HepG2 (cell line): ENCODE measurements at regions not wholly inside any gene's neighbourhood (a gene's known extent, or its start where the extent isn't known, plus 50 kb on each side); places are given as distances from the start of the nearest gene placed in this dataset.

Experiments
- ATAC-seq: fragments of 200-7000 bp; cut with Tn5 transposase; 3 replicates; pipeline ENCODE4 v1.9.1; 2020; ENCODE audit warnings: mild to moderate bottlenecking, moderate library complexity
- BruUV-seq: library from RNA; stranded (reverse); fragments of 400-500 nt; replicated peaks from 2 replicates; lab custom pipeline; 2021; lab: Mats Ljungman, UMichigan
- CTCF ChIA-PET: fragments of 300-600 bp; formaldehyde crosslinking; extraction: SDS; loops from one replicate; lab custom pipeline; 2021; ENCODE audit warnings: low total read pairs, inconsistent platforms, low intra/inter-chr PET ratio; lab: Yijun Ruan, JAX
- POLR2A ChIA-PET: fragments of 350-600 bp; sonication (Branson Sonifier 250); formaldehyde crosslinking; loops from one replicate; lab custom pipeline; 2020; ENCODE audit warnings: antibody characterized with exemption, inconsistent platforms; lab: Yijun Ruan, JAX
- DNase-seq: peaks from one replicate; pipeline ENCODE4 v3.0.0-alpha.2; 2015; ENCODE audit warnings: low spot score
- FAIRE-seq: peaks from 3 replicates; lab custom pipeline; 2011; peaks lifted over from hg19 to GRCh38; lab: Jason Lieb, UNC
- H2AFZ ChIP-seq: one replicate; pipeline ENCODE4 v1.6.1; 2011; ENCODE audit warnings: low read length, inconsistent platforms
- H3K27ac ChIP-seq: fragments of 300-600 bp; 3 replicates; pipeline ENCODE4 v1.8.0; 2011; ENCODE audit warnings: mixed run types, mild to moderate bottlenecking, mixed read lengths, low read length, inconsistent platforms; ENCODE audit not compliant: insufficient read depth; ENCODE audit errors: extremely low read length
- H3K27me3 ChIP-seq, 2 experiments: fragments of 200-600 bp in 1 of 2; 2 replicates in 1 of 2; 3 replicates in 1 of 2; pipeline versions ENCODE4 v1.6.0 to v1.8.0; 2011; ENCODE audit warnings: low read length in 2 of 2, mild to moderate bottlenecking in 2 of 2, moderate library complexity in 2 of 2, inconsistent platforms in 1 of 2; ENCODE audit not compliant: insufficient read depth in 2 of 2, control insufficient read depth in 1 of 2
- H3K36me3 ChIP-seq, 2 experiments: fragments of 200-600 bp in 1 of 2; replicated peaks in 1 of 2; 2 replicates in 1 of 2; 3 replicates in 1 of 2; pipeline versions ENCODE4 v1.5.1 to v1.8.0; 2011; ENCODE audit warnings: low read length in 2 of 2, inconsistent platforms in 1 of 2; ENCODE audit not compliant: insufficient read depth in 2 of 2, control insufficient read depth in 1 of 2
- H3K4me1 ChIP-seq: 2 replicates; pipeline ENCODE4 v1.5.1; 2012; ENCODE audit warnings: low read length, inconsistent platforms; ENCODE audit not compliant: insufficient read depth
- H3K4me2 ChIP-seq: 2 replicates; pipeline ENCODE4 v1.6.0; 2011; ENCODE audit warnings: low read depth, low read length, inconsistent platforms
- H3K4me3 ChIP-seq, 3 experiments: fragments of 200-600 bp in 1 of 3; sonication (generic), shearing (Covaris generic) in 1 of 3; replicated peaks in 1 of 3; 2 replicates each; pipeline ENCODE4 v1.5.1; 2011 to 2016; ENCODE audit warnings: low read length in 3 of 3, inconsistent platforms in 2 of 3, low read depth in 2 of 3, mild to moderate bottlenecking in 2 of 3, control low read depth in 1 of 3, mixed read lengths in 1 of 3; ENCODE audit not compliant: insufficient read depth in 1 of 3
- H3K79me2 ChIP-seq: one replicate; pipeline ENCODE4 v1.6.1; 2011; ENCODE audit warnings: low read length, inconsistent platforms; ENCODE audit not compliant: insufficient read depth
- H3K9ac ChIP-seq: 2 replicates; pipeline ENCODE4 v1.6.0; 2011; ENCODE audit warnings: mild to moderate bottlenecking, low read depth, low read length, inconsistent platforms; ENCODE audit not compliant: insufficient read depth
- H3K9me3 ChIP-seq: 2 replicates; pipeline ENCODE4 v1.5.1; 2012; ENCODE audit warnings: mild to moderate bottlenecking, low read length
- H4K20me1 ChIP-seq: 2 replicates; pipeline ENCODE4 v1.6.0; 2011; ENCODE audit warnings: inconsistent platforms, mild to moderate bottlenecking, low read length, moderate library complexity; ENCODE audit not compliant: insufficient read depth
- ATF7 ChIP-seq, 2 experiments: fragments of 450-650 bp in 1 of 2; sonication (generic) in 1 of 2; formaldehyde crosslinking in 1 of 2; IDR thresholded peaks; 2 replicates each; pipeline versions ENCODE4 v1.4.0 to v1.6.1; 2016 to 2020; ENCODE audit warnings: antibody characterized with exemption in 1 of 2, mild to moderate bottlenecking in 1 of 2, missing genetic modification reagents in 1 of 2
- CCAR2 ChIP-seq: fragments of 200-400 bp; formaldehyde crosslinking; optimal IDR thresholded peaks from 2 replicates; pipeline ENCODE3; 2018; ENCODE audit warnings: low read depth, mild to moderate bottlenecking, low read length, moderate library complexity
- NFE2L1 ChIP-seq: sonication (generic); formaldehyde crosslinking; IDR thresholded peaks from 2 replicates; pipeline ENCODE4 v1.4.0; 2020; ENCODE audit warnings: missing genetic modification reagents, mild to moderate bottlenecking, borderline replicate concordance
- U2AF2 ChIP-seq: fragments of 200-400 bp; formaldehyde crosslinking; IDR thresholded peaks from 2 replicates; pipeline ENCODE4 v1.6.1; 2017; ENCODE audit warnings: low read depth, mild to moderate bottlenecking, low read length
- ZMYM4 ChIP-seq: sonication (generic); formaldehyde crosslinking; IDR thresholded peaks from 2 replicates; pipeline ENCODE4 v1.8.1; 2023; ENCODE audit warnings: mild to moderate bottlenecking, missing genetic modification reagents
- ZNF720 ChIP-seq: sonication (generic); formaldehyde crosslinking; IDR thresholded peaks from 2 replicates; pipeline ENCODE4 v1.4.0; 2020; ENCODE audit warnings: missing genetic modification reagents
- WGBS: methylation state at CpG from one replicate; pipeline ENCODE4 v1.1.6; 2017; ENCODE audit warnings: low lambda C conversion rate; 5-methylcytosine and 5-hydroxymethylcytosine counted together
- in situ Hi-C: cut with HindIII; loops from 2 replicates; pipeline ENCODE4 v1.10.0; 2017; ENCODE audit warnings: low pct_unique_long_range_greater_than_20kb; ENCODE audit not compliant: extremely low pct_ligation_motif_present
- intact Hi-C: fragments of 100-400 bp; cut with micrococcal nuclease; formaldehyde crosslinking; loops from one replicate; pipeline ENCODE4 v1.10.0; 2022; ENCODE audit not compliant: unreplicated experiment

DNA sequence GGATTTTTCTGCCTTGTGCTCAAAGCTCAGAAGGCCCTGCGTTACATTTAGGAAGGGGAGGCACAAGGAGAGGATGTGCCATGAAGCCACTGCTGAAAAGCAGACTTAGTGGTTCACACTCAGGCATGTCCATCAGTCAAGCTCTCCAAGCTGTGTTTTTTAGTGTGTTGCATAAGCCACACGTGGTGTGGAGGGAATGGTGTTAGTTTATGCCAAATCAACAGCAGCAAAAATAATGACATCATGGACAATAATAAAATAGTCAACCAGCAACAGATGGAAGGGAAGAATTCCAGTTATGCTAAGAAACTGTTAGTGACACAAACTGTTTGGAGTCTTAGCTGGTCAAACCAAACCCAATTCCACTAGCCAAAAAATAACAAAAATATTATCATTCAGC lies 438.3 kb downstream of the NPIPA7 start:
- FAIRE-seq = no peak
- Histone ChIP-seq H4K20me1 (no peaks in the 10 kb centered on the region), H3K4me3 (no peak overlapping the region), H3K4me1 (no peaks in the 10 kb centered on the region), H3K79me2 (no peaks in the 10 kb centered on the region), H3K27me3 (peaks cover 0 to 5% of the 10 kb centered on the region in 2 experiments; a peak in 4 of 5 replicates), H2AFZ (no peak overlapping the region), H3K4me2 (no peak overlapping the region), H3K36me3 (no peaks in the 10 kb centered on the region), H3K9me3 (peaks cover 13% of the 10 kb centered on the region), H3K9ac (no peak overlapping the region), H3K27ac (no peak overlapping the region)
- in situ Hi-C loops = no loop called here
- intact Hi-C loops = no loop called here
- CTCF ChIA-PET = no interaction called here
- BruUV-seq = no TSS peak
- no peak for ATAC-seq
- WGBS = 1% methylated on average over 2 of the region's 2 CpGs
- TF ChIP-seq U2AF2 (no peak), ZNF720 (CRISPR knock-in tag) (no peak), ZMYM4 (CRISPR knock-in tag) (no peak), ATF7 (IDR thresholded peaks at IDR 0.05) (peak; percentile 94), ATF7 (CRISPR knock-in tag; IDR thresholded peaks at IDR 0.05) (no peak)
- DNase-seq = no peak
- POLR2A ChIA-PET = no interaction called here

DNA sequence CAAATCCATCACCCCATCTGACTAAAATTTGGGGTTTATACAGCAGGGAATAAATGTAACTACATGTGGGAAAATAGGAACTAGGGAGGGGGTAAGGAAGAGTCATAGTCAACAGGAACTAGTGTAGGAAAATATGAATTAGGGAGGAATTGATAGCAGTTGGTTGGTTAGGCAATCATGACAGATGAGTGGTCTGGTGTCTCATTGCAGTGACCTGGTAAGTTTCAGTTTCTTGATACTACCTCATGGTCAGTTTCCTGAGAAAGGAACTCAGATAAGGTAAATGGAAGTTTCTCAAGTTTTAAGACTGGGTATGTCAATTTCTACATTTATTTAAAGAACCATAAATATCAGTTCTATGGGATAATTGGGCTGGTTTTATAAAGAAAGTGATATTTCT lies 442.3 kb downstream of the NPIPA7 start:
- H4K20me1 ChIP-seq = no peaks in the 10 kb centered on the region
- FAIRE-seq (no peak), DNase-seq (no peak)
- no peaks in the 10 kb centered on the region; a peak in 1 of 5 replicates for H3K27me3 ChIP-seq
- in situ Hi-C loops = no loop called here
- no peak overlapping the region for H3K9ac ChIP-seq
- no peak overlapping the region for H2AFZ ChIP-seq
- POLR2A ChIA-PET = no interaction called here
- H3K36me3 ChIP-seq = no peaks in the 10 kb centered on the region
- TF ChIP-seq CCAR2 (no peak), NFE2L1 (CRISPR knock-in tag) (no peak)
- TF ChIP-seq, all 625 proteins: peak for 0
- ATAC-seq = no peak
- Histone ChIP-seq H3K27ac (no peak overlapping the region), H3K4me1 (no peaks in the 10 kb centered on the region), H3K4me2 (no peak overlapping the region), H3K4me3 (no peak overlapping the region), H3K9me3 (peaks cover 13% of the 10 kb centered on the region), H3K79me2 (no peaks in the 10 kb centered on the region)
- intact Hi-C loops = no loop called here
- no TSS peak for BruUV-seq
- CTCF ChIA-PET = no interaction called here
